Neural cell (in vitro differentiated cells): ENCODE measurements at regions not wholly inside any gene's neighbourhood (a gene's known extent, or its start where the extent isn't known, plus 50 kb on each side); places are given as distances from the start of the nearest gene placed in this dataset.

Experiments used
- EZH2 ChIP-seq: fragments of 200-600, 300-800 bp; shearing (Covaris generic), sonication (generic); IDR thresholded peaks from 2 replicates; pipeline ENCODE4 v1.6.1; 2014; ENCODE audit warnings: antibody characterized with exemption, low read length, borderline replicate concordance, mild to moderate bottlenecking; ENCODE audit not compliant: insufficient read depth, poor library complexity, severe bottlenecking
- MXI1 ChIP-seq: fragments of 450-650 bp; conservative IDR thresholded peaks from 2 replicates; pipeline ENCODE4 v1.6.1; 2014; ENCODE audit warnings: antibody characterized with exemption, mild to moderate bottlenecking; ENCODE audit not compliant: poor library complexity, severe bottlenecking
- POLR2AphosphoS5 ChIP-seq: IDR thresholded peaks from 2 replicates; pipeline ENCODE4 v1.6.1; 2012
- RAD21 ChIP-seq: fragments of 450-650 bp; conservative IDR thresholded peaks from 2 replicates; pipeline ENCODE4 v1.6.1; 2014; ENCODE audit warnings: antibody characterized with exemption, mild to moderate bottlenecking, moderate library complexity
- SMC3 ChIP-seq: fragments of 450-650 bp; conservative IDR thresholded peaks from 2 replicates; pipeline ENCODE4 v1.6.1; 2014; ENCODE audit warnings: antibody characterized with exemption, mild to moderate bottlenecking, moderate library complexity; ENCODE audit not compliant: poor library complexity
- TF ChIP-seq, protein P1 (sequence below): fragments of 450-650 bp; IDR thresholded peaks from 2 replicates; pipeline ENCODE4 v1.5.1; 2014; ENCODE audit warnings: antibody characterized with exemption, mild to moderate bottlenecking, moderate library complexity; ENCODE audit not compliant: poor library complexity, severe bottlenecking
- TF ChIP-seq, protein P2 (sequence below): IDR thresholded peaks from 2 replicates; pipeline ENCODE4 v1.6.1; 2012; ENCODE audit warnings: borderline replicate concordance

- TF ChIP-seq EZH2 (no peak), POLR2AphosphoS5 (no peak), RAD21 (no peak), SMC3 (no peak), MXI1 (no peak)
- TF ChIP-seq, protein P1, sequence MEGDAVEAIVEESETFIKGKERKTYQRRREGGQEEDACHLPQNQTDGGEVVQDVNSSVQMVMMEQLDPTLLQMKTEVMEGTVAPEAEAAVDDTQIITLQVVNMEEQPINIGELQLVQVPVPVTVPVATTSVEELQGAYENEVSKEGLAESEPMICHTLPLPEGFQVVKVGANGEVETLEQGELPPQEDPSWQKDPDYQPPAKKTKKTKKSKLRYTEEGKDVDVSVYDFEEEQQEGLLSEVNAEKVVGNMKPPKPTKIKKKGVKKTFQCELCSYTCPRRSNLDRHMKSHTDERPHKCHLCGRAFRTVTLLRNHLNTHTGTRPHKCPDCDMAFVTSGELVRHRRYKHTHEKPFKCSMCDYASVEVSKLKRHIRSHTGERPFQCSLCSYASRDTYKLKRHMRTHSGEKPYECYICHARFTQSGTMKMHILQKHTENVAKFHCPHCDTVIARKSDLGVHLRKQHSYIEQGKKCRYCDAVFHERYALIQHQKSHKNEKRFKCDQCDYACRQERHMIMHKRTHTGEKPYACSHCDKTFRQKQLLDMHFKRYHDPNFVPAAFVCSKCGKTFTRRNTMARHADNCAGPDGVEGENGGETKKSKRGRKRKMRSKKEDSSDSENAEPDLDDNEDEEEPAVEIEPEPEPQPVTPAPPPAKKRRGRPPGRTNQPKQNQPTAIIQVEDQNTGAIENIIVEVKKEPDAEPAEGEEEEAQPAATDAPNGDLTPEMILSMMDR: no peak
- TF ChIP-seq, protein P2, sequence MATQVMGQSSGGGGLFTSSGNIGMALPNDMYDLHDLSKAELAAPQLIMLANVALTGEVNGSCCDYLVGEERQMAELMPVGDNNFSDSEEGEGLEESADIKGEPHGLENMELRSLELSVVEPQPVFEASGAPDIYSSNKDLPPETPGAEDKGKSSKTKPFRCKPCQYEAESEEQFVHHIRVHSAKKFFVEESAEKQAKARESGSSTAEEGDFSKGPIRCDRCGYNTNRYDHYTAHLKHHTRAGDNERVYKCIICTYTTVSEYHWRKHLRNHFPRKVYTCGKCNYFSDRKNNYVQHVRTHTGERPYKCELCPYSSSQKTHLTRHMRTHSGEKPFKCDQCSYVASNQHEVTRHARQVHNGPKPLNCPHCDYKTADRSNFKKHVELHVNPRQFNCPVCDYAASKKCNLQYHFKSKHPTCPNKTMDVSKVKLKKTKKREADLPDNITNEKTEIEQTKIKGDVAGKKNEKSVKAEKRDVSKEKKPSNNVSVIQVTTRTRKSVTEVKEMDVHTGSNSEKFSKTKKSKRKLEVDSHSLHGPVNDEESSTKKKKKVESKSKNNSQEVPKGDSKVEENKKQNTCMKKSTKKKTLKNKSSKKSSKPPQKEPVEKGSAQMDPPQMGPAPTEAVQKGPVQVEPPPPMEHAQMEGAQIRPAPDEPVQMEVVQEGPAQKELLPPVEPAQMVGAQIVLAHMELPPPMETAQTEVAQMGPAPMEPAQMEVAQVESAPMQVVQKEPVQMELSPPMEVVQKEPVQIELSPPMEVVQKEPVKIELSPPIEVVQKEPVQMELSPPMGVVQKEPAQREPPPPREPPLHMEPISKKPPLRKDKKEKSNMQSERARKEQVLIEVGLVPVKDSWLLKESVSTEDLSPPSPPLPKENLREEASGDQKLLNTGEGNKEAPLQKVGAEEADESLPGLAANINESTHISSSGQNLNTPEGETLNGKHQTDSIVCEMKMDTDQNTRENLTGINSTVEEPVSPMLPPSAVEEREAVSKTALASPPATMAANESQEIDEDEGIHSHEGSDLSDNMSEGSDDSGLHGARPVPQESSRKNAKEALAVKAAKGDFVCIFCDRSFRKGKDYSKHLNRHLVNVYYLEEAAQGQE: no peak
Measured at GRCh38 chr2:216296856-216297255, 75.4 kb downstream of the MARCHF4 start.
